ENCODE measurements at regions not wholly inside any gene's neighbourhood (a gene's known extent, or its start where the extent isn't known, plus 50 kb on each side); places are given as distances from the start of the nearest gene placed in this dataset.

DNA sequence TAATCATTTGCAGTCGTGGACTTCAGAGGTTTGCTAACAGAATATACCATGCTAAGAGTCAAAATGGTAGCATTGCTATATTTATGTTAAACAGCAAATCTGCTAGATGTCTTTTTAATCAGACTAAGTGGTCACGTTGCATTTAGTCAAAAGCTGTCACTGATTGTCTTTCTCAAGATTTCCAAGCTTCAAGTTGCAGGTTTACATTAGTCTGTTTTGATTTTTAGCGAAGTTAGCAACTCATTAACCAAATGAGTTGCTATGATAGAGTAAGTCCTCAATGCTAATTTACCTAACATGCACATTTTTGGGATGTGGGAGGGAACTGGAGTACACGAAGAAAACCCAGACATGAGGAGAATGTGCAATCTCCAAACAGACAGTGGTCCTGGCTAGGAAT is 653.2 kb downstream of the TNS3 start:
- Histone ChIP-seq H3K4me2 (ENCODE audit: low read length) (no peak overlapping the region), H3K79me2 (ENCODE audit: insufficient read depth, low read length) (no peaks in the 10 kb centered on the region), H3K9me3 (ENCODE audit: control insufficient read depth in 1 of 2, insufficient read depth in 1 of 2, low read depth in 1 of 2, low read length in 2 of 2) (no peaks in the 10 kb centered on the region), H3K9ac (ENCODE audit: low read length) (no peak overlapping the region), H3K36me3 (ENCODE audit: control insufficient read depth in 1 of 2, insufficient read depth in 2 of 2, low read length in 2 of 2) (no peaks in the 10 kb centered on the region), H3K9me2 (ENCODE audit: insufficient read depth) (no peaks in the 10 kb centered on the region), H3K27ac (ENCODE audit: low read depth, low read length) (no peak overlapping the region), H3K4me1 (ENCODE audit: control insufficient read depth in 1 of 2, insufficient read depth in 2 of 2, low read length in 2 of 2) (no peaks in the 10 kb centered on the region), H3K4me3 (replicated peaks in 1 of 2; ENCODE audit: low read depth in 1 of 2, low read length in 2 of 2) (no peak overlapping the region), H4K20me1 (ENCODE audit: insufficient read depth) (no peaks in the 10 kb centered on the region), H3K27me3 (ENCODE audit: insufficient read depth, low read length) (no peaks in the 10 kb centered on the region), H2AFZ (ENCODE audit: low read depth, low read length, poor library complexity, severe bottlenecking) (no peak overlapping the region)
- ChIA-PET POLR2A (no interaction called here), CTCF (no interaction called here), RAD21 (ENCODE audit: low non-redundant PET in 1 of 2, low total read pairs in 2 of 2, uncharacterized antibody in 2 of 2, unreplicated experiment in 2 of 2) (no interaction called here)
- ATAC-seq (no peak), DNase-seq (ENCODE audit: low read depth, low spot score) (no peak)
- BruUV-seq (replicated peaks), result no TSS peak
- intact Hi-C loops (cut with micrococcal nuclease), result no loop called here
- no peak for TF ChIP-seq ZFX (IDR thresholded peaks at IDR 0.05)

DNA sequence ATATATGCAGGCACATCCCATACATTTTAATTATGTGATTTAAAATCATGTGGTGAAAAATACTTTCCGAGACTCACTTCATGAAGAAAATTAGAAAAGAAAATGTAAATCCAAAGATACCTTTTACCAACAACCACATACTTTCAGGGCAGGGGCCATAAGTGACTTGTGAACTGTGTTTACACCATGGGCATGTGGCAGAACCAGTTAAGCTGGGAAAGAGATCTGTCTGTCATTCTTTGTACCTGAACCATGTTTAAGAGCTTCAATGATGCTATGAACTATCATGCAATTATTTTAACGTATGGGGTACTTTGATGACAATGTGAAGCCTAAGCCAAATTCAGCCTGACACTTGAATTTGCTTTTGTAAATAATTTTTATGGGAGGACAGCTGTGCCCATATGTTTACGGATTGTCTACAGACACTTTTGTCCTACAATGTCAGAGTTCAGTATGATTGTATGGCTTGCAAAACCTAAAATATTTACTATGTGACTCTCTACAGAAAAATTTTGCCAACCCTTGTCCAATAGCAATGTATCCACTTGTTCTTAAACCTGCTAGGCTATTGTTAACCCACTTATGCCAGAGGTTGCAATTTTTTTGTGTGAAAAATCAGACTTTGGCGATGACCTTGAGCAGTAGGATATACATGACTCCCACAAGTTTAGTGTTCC is 654.6 kb downstream of the TNS3 start:
- intact Hi-C loops (cut with micrococcal nuclease), result no loop called here
- BruUV-seq (replicated peaks), result no TSS peak
- Histone ChIP-seq H3K79me2 (ENCODE audit: insufficient read depth, low read length) (no peaks in the 10 kb centered on the region), H3K4me1 (ENCODE audit: control insufficient read depth in 1 of 2, insufficient read depth in 2 of 2, low read length in 2 of 2) (no peaks in the 10 kb centered on the region), H3K4me3 (replicated peaks in 1 of 2; ENCODE audit: low read depth in 1 of 2, low read length in 2 of 2) (no peak overlapping the region), H3K9me2 (ENCODE audit: insufficient read depth) (no peaks in the 10 kb centered on the region), H2AFZ (ENCODE audit: low read depth, low read length, poor library complexity, severe bottlenecking) (no peak overlapping the region), H3K9ac (ENCODE audit: low read length) (no peak overlapping the region), H3K27me3 (ENCODE audit: insufficient read depth, low read length) (no peaks in the 10 kb centered on the region), H3K27ac (ENCODE audit: low read depth, low read length) (no peak overlapping the region), H3K4me2 (ENCODE audit: low read length) (no peak overlapping the region), H4K20me1 (ENCODE audit: insufficient read depth) (no peaks in the 10 kb centered on the region), H3K9me3 (ENCODE audit: control insufficient read depth in 1 of 2, insufficient read depth in 1 of 2, low read depth in 1 of 2, low read length in 2 of 2) (no peaks in the 10 kb centered on the region), H3K36me3 (ENCODE audit: control insufficient read depth in 1 of 2, insufficient read depth in 2 of 2, low read length in 2 of 2) (no peaks in the 10 kb centered on the region)
- no peak for ATAC-seq
- RAD21 ChIA-PET (ENCODE audit: low non-redundant PET in 1 of 2, low total read pairs in 2 of 2, uncharacterized antibody in 2 of 2, unreplicated experiment in 2 of 2), result no interaction called here
- POLR2A ChIA-PET, result no interaction called here
- CTCF ChIA-PET, result no interaction called here
- DNase-seq (ENCODE audit: low read depth, low spot score), result no peak
- TF ChIP-seq CEBPB (IDR thresholded peaks at IDR 0.05; ENCODE audit: low read depth), result no peak
- TF ChIP-seq, protein P1, sequence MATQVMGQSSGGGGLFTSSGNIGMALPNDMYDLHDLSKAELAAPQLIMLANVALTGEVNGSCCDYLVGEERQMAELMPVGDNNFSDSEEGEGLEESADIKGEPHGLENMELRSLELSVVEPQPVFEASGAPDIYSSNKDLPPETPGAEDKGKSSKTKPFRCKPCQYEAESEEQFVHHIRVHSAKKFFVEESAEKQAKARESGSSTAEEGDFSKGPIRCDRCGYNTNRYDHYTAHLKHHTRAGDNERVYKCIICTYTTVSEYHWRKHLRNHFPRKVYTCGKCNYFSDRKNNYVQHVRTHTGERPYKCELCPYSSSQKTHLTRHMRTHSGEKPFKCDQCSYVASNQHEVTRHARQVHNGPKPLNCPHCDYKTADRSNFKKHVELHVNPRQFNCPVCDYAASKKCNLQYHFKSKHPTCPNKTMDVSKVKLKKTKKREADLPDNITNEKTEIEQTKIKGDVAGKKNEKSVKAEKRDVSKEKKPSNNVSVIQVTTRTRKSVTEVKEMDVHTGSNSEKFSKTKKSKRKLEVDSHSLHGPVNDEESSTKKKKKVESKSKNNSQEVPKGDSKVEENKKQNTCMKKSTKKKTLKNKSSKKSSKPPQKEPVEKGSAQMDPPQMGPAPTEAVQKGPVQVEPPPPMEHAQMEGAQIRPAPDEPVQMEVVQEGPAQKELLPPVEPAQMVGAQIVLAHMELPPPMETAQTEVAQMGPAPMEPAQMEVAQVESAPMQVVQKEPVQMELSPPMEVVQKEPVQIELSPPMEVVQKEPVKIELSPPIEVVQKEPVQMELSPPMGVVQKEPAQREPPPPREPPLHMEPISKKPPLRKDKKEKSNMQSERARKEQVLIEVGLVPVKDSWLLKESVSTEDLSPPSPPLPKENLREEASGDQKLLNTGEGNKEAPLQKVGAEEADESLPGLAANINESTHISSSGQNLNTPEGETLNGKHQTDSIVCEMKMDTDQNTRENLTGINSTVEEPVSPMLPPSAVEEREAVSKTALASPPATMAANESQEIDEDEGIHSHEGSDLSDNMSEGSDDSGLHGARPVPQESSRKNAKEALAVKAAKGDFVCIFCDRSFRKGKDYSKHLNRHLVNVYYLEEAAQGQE (IDR thresholded peaks at IDR 0.05; ENCODE audit: low read depth), result no peak
- no peak for TF ChIP-seq ZFX (IDR thresholded peaks at IDR 0.05)
- no peak for TF ChIP-seq EZH2 (IDR thresholded peaks at IDR 0.05)
- no peak for TF ChIP-seq RAD21 (IDR thresholded peaks at IDR 0.05; ENCODE audit: low read depth)
- TF ChIP-seq, protein P2, sequence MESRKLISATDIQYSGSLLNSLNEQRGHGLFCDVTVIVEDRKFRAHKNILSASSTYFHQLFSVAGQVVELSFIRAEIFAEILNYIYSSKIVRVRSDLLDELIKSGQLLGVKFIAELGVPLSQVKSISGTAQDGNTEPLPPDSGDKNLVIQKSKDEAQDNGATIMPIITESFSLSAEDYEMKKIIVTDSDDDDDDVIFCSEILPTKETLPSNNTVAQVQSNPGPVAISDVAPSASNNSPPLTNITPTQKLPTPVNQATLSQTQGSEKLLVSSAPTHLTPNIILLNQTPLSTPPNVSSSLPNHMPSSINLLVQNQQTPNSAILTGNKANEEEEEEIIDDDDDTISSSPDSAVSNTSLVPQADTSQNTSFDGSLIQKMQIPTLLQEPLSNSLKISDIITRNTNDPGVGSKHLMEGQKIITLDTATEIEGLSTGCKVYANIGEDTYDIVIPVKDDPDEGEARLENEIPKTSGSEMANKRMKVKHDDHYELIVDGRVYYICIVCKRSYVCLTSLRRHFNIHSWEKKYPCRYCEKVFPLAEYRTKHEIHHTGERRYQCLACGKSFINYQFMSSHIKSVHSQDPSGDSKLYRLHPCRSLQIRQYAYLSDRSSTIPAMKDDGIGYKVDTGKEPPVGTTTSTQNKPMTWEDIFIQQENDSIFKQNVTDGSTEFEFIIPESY (IDR thresholded peaks at IDR 0.05; ENCODE audit: extremely low read depth, insufficient replicate concordance, low read length), result no peak
- TF ChIP-seq, protein P3, sequence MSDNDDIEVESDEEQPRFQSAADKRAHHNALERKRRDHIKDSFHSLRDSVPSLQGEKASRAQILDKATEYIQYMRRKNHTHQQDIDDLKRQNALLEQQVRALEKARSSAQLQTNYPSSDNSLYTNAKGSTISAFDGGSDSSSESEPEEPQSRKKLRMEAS (IDR thresholded peaks at IDR 0.05), result no peak
- no peak for TF ChIP-seq EZH2phosphoT487 (IDR thresholded peaks at IDR 0.05; ENCODE audit: borderline replicate concordance)
- no peak for TF ChIP-seq JUND (IDR thresholded peaks at IDR 0.05)
- no peak for TF ChIP-seq ZNF274 (IDR thresholded peaks at IDR 0.05; ENCODE audit: low read depth, low read length)
- no peak for TF ChIP-seq SP1 (IDR thresholded peaks at IDR 0.05; ENCODE audit: low read depth)
- TF ChIP-seq POLR2A (IDR thresholded peaks at IDR 0.05; ENCODE audit: borderline replicate concordance, extremely low read depth, insufficient read depth, insufficient read length), result no peak
- no peak for TF ChIP-seq SIN3A (IDR thresholded peaks at IDR 0.05; ENCODE audit: low read depth)
- TF ChIP-seq TCF7L2 (IDR thresholded peaks at IDR 0.05; ENCODE audit: borderline replicate concordance, extremely low read depth, insufficient read depth, insufficient read length), result no peak
- TF ChIP-seq POLR2AphosphoS5 (IDR thresholded peaks at IDR 0.05; ENCODE audit: low read depth, low read length), result no peak
- no peak for TF ChIP-seq CBX3 (IDR thresholded peaks at IDR 0.05; ENCODE audit: low read depth)
- TF ChIP-seq YY1 (IDR thresholded peaks at IDR 0.05; ENCODE audit: extremely low read depth, insufficient replicate concordance, low read depth, low read length), result no peak
